SK-N-DZ (cell line): ENCODE measurements at regions not wholly inside any gene's neighbourhood (a gene's known extent, or its start where the extent isn't known, plus 50 kb on each side); places are given as distances from the start of the nearest gene placed in this dataset.
"Not testable (repeated sequence)": the region's sequence is repeated elsewhere in the genome, so short reads cannot be mapped to it uniquely, and the experiment has no call there.

Source experiments
- DNase-seq: peaks from one replicate; pipeline ENCODE4 v3.0.0-alpha.2; 2015; ENCODE audit warnings: low spot score

DNA sequence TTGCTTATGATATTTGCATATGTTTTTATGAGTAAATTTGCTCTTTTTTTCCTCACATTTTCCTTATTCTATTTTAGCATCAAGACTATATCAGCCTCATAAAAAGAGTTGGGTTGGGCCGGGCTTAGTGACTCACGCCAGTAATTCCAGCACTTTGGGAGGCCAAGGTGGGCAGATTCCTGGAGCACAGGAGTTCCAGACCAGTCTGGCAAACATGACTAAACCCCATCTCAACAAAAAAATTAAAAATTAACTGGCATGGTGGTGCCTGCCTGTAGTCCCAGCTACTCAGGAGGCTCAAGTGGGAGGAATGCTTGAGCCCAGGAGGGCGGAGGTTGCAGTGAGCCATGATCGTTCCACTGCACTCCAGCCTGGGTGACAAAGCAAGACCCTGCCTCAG, 148.8 kb upstream of the ANO5 start:
- DNase-seq, result no peak

DNA sequence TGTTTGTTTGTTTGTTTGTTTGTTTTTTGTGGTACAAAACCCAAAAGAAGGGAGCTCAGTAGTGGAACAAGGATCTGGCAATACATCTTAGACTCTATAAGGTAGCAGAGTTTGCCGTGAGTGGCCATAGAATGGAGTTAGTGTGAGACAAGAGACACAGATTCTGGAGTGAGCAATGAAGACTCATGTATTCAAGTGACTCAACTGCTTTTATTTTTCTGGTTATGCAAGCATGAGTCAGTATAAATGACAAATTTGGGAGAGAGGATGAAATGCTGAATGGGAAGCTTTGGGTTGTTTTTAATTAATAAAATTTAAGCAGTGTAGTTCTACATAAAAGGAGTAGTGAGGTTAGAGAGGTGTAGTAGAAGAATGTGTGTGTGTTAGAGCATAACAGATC, 143.6 kb upstream of the ANO5 start:
- no peak for DNase-seq

- DNase-seq, result no peak
Measured at GRCh38 chr11:22065472-22065871, 127.4 kb upstream of the ANO5 start.

DNA sequence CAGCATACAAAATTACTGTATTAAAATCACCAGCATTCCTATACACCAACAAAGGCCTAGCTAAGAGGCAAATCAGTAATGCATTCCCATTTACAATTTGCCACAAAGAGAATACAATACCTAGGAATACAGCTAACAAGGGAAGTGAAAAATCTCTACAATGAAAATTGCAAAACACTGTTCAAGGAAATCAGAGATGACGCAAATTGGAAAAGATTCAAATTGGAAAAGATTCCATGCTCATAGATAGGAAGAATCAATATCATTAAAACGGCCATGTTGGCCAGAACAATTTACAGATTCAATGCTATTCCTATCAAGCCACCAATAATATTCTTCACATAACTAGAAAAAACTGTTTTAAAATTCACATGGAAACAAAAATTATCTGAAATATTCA, 123.0 kb upstream of the ANO5 start:
- no peak for DNase-seq

DNA sequence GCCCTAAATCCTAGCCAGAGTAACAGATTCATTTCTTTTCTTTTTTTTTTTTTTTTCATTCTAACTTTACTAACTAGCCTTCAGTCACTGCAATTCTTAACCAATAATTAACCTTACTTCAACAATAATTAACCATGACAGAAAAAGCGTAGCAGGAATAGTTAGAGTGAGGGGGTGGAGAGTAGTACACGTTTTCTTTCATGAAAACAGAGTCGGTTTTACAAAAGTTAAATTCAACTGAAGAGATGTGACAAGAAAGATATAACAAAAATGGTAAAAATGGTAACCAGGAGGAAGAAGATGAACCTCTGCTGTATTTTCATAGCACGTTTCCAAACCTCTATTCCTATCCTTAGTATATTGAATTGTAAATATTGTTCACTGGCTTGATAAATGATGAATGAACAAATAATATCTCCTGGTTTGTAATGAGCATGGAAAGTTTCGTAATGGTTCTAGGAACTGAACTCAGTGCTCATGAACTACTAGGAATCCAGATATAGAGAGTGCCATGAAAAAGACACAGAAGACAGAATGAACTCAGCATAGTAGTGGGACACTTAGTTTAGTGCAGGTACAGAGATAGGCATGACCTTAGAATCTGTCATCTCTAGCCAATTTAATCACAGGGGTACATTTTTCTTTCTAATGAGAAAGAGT, 116.5 kb upstream of the ANO5 start:
- DNase-seq, result no peak

DNA sequence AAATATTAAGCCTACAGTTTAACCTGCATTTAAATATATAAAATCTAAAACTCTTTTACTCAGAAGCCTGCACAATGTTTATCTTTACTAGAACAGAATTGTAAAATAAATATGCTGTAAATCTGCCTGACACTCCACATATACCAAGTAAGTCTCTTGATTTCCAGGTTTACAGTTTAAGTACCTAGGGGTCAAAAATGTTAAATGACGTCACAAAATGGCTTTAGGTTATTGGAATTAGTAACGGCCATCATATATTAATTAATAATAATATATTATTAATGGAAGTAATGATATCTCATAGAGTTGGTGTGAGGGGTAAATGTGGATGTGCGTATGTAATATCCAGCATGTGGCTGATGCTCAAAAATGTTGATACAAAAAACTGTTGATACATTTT, 114.8 kb upstream of the ANO5 start:
- no peak for DNase-seq

GRCh38 chr11:22079133-22079872, 113.6 kb upstream of the ANO5 start:
- peak; percentile 55 for DNase-seq

DNA sequence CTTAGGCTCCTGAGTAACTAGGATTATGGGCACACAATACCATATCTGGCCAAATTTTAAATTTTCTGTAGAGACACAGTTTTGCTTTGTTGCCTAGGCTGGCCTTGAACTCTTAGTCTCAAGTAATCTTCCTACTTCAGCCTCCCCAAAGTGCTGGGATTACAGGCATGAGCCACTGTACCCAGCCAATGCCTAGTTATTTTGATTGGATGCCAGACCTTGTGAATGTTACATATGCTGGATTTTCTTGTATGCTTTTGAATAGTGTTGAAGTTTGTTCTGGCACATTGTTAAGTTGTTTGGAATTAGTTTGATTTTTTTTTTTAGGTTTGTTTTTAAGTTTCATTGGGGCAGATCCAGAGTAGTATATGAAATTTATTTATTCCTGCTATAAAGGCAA, 110.7 kb upstream of the ANO5 start:
- DNase-seq, result no peak

GRCh38 chr11:22082788-22083187, 110.1 kb upstream of the ANO5 start:
- DNase-seq, result no peak

DNA sequence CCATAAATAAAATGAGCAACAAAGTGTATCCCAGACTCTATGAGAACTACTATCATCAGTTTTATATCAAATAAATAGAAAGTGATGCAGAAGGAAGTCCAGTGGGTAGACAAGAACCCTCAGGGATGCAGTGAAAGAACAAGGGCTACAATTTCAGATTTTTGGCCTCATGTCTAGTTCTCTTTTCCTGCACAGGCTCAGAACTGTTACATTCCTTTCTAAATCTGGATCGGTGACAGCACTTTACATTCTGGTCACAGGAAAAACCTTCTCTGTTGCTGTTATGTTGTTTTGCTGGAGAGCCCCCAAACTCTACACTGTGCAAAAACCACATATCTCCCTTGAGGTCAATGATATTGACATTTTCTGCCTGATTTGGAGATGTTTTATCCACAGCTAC, 108.8 kb upstream of the ANO5 start:
- DNase-seq, result no peak

GRCh38 chr11:22084564-22084963, 108.3 kb upstream of the ANO5 start:
- no peak for DNase-seq

DNA sequence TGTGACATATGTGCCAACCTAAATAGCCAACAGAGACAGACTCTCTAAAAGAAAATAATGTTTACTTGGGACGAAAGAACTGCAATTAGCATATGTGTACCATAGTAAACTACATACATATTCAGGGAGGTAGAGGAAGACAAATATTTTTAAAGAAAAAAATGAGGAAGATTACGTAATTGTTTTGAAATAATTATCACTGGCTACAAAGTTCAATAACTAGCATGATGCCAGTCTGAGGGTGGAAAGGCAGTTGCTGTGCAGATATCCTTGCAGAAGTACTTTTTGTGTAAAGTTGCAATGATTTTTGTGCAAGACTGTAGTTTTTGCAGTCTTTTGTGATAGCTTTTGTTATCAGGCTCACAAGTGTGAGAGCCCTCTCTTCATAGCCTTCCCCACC, 103.3 kb upstream of the ANO5 start:
- no peak for DNase-seq

- no peak for DNase-seq
Measured at GRCh38 chr11:22106566-22106965, 86.3 kb upstream of the ANO5 start.

- DNase-seq, result no peak
Measured at GRCh38 chr11:22115470-22116029, 77.3 kb upstream of the ANO5 start.

DNA sequence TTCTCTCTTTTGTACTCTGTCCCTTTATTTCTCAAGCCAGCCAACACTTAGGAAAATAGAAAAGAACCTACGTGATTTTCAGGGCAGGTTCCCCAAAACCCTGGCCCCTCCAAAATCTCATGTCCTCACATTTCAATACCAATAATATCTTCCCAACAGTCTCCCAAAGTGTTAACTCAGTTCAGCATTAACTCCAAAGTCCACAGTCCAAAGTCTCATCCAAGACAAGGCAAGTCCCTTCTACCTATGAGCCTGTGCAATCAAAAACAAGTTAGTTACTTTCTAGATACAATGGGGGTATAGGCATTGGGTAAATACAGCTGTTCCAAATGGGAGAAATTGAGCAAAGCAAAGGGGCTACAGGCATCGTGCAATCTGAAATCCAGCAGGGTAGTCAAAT, 64.9 kb upstream of the ANO5 start:
- not testable (repeated sequence) for DNase-seq

- peak; percentile 69 for DNase-seq
Measured at GRCh38 chr11:22130462-22131053, 62.3 kb upstream of the ANO5 start.

DNA sequence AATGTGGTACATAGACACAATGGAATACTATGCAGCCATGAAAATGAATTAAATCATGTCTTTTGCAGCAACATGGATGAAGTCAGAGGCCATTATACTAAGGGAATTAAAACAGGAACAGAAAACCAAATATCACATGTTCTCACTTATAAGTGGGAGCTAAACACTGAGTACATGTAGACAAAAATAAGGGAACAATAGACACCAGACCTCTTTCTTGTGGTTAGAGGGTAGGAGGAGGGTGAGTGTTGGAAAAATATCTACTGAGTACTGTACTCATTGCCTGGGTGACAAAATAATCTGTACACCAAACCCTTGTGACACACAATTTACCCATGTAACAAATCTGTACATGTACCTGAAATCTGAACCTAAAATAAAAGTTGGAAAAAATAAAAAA, 59.1 kb upstream of the ANO5 start:
- no peak for DNase-seq

DNA sequence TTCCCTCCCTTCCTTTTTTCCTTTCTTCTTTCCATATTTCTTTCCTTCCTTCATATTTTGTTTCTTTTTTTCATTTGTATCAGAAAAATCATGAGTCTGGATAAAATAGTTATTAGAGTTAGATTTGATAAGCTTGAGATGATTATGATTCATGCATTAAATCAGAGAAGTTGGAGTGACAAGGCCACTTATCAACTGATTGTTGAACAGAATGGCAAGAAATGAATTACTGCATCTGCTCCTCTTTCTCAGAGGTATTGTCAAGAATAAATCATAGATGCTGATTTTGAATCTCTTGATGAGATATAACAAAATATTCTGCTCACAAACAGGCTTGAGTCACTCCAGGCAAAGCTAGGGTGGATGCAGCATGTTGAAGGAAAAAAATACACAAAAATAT, 54.6 kb upstream of the ANO5 start:
- DNase-seq, result no peak
